ENCODE measurements at regions not wholly inside any gene's neighbourhood (a gene's known extent, or its start where the extent isn't known, plus 50 kb on each side); places are given as distances from the start of the nearest gene placed in this dataset.

DNA sequence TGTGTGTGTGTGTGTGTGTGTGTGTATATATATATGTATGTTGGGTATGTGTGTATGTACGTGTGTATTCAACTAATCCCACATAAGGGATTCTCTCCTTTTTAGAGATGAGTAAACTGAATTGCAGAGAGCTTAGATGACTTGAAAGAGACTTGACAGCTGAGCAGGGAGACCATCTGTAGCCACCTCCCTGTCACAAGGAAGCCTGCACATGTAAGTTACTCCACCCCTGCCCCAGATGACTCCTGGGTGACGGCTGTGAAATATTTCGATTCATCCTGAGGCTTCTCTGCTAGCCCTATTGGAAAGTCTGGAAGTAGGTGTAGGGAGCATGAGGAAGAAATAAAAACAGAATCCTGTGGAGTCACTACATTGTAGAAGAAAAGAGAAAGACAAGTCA lies 480.4 kb downstream of the FOXO1 start:
- no peak for DNase-seq (ENCODE audit: low read depth)
- no peak overlapping the region for H3K4me3 ChIP-seq (ENCODE audit: low read depth, low read length)
- TF ChIP-seq, protein P1, sequence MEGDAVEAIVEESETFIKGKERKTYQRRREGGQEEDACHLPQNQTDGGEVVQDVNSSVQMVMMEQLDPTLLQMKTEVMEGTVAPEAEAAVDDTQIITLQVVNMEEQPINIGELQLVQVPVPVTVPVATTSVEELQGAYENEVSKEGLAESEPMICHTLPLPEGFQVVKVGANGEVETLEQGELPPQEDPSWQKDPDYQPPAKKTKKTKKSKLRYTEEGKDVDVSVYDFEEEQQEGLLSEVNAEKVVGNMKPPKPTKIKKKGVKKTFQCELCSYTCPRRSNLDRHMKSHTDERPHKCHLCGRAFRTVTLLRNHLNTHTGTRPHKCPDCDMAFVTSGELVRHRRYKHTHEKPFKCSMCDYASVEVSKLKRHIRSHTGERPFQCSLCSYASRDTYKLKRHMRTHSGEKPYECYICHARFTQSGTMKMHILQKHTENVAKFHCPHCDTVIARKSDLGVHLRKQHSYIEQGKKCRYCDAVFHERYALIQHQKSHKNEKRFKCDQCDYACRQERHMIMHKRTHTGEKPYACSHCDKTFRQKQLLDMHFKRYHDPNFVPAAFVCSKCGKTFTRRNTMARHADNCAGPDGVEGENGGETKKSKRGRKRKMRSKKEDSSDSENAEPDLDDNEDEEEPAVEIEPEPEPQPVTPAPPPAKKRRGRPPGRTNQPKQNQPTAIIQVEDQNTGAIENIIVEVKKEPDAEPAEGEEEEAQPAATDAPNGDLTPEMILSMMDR (conservative IDR thresholded peaks at IDR 0.05; ENCODE audit: low read depth, low read length): no peak

GRCh38 chr13:40186626-40187323 lies 479.7 kb downstream of the FOXO1 start:
- no peak for DNase-seq (ENCODE audit: low read depth)
- TF ChIP-seq, protein P1 (conservative IDR thresholded peaks at IDR 0.05; ENCODE audit: low read depth, low read length): no peak
- H3K4me3 ChIP-seq (ENCODE audit: low read depth, low read length): no peak overlapping the region

- no peak overlapping the region for H3K4me3 ChIP-seq (ENCODE audit: low read depth, low read length)
- TF ChIP-seq, protein P1 (conservative IDR thresholded peaks at IDR 0.05; ENCODE audit: low read depth, low read length): no peak
- DNase-seq (ENCODE audit: low read depth): no peak
Observed at GRCh38 chr13:40187324-40187795, 479.1 kb downstream of the FOXO1 start.

DNA sequence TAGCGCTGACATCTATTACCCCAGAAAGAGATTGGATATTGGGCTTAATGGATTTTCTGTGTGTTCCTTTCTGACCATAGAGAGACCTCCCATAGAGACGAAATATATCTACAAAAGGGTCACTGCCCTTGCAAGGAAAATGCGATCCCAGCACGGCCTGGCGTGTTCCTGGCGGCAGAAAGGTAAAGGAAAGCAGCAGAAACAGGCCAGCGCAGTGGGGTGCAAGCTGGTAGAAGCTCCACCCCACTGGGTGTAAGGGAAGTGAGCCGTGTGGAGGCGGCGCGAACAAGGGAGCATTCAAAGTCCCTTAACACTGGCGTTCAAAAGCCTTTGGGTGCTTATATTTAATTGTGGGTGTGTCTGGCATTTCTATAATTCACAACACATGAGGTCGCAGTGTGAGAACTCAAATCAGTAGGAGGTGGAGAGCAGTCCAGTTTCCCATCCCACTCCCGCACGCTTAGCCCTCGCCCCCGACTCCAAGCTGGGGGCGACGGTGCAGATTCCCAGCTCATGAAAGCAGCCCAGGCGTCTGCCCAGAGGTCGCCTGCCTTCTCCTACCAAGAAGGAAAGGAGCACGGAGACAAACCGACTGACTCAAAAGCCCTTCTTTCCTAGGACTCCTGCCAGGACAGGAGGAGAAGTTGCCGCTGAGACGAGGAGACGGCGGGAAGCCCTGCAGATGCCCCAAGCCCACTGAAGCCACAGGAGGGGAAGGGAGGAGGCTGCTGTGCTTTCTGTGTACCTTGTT lies 478.4 kb downstream of the FOXO1 start:
- peak; percentile 67 for DNase-seq (ENCODE audit: low read depth)
- TF ChIP-seq, protein P1 (conservative IDR thresholded peaks at IDR 0.05; ENCODE audit: low read depth, low read length): no peak
- H3K4me3 ChIP-seq (ENCODE audit: low read depth, low read length): peak overlapping the region; percentile 24

- no peak for DNase-seq (ENCODE audit: low read depth)
- no peak overlapping the region for H3K4me3 ChIP-seq (ENCODE audit: low read depth, low read length)
- TF ChIP-seq, protein P1 (conservative IDR thresholded peaks at IDR 0.05; ENCODE audit: low read depth, low read length): no peak
Observed at GRCh38 chr13:40189426-40189825, 477.0 kb downstream of the FOXO1 start.

DNA sequence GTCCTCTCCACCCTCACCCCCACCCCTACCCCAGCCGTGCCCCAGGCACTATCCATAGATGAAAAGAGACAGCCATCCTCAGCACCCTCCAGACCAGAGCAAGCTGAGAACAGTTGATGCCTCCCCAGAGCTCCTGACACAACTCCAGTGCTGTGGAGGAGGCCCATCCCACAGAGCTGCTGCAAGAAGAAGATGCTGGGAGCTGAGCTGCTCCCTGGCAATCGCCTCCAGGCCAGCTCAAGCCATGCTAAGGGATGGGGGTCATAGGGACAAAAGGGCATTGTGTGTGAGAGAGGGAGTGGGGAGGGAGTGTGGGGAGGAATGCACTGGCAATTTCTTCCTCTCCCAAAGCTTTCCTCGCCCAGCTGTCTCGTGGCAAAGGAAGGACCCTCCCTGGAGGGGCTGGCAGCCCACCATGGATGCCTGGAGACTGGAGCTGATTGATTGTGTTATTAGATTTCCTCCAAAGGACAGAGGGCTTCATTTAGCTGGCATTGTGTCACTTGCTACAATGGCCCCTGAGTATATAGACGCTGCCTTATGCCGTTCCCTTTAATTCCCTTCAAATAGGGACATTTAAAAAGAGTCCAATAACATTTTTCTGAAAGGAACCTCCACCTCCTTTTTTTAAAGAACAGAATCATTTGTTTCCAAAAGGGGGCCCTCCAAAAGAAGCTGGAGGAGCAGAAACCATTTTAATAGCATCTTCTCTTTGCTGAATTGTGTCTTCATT lies 476.4 kb downstream of the FOXO1 start:
- TF ChIP-seq, protein P1 (conservative IDR thresholded peaks at IDR 0.05; ENCODE audit: low read depth, low read length): no peak

More for the DNA sequence above, 476.4 kb downstream of the FOXO1 start:
- peak; percentile 50 for DNase-seq (ENCODE audit: low read depth)
- H3K4me3 ChIP-seq (ENCODE audit: low read depth, low read length): no peak overlapping the region

Data from choroid plexus epithelial cell (primary cell).